ENCODE measurements at regions not wholly inside any gene's neighbourhood (a gene's known extent, or its start where the extent isn't known, plus 50 kb on each side); places are given as distances from the start of the nearest gene placed in this dataset.

DNA sequence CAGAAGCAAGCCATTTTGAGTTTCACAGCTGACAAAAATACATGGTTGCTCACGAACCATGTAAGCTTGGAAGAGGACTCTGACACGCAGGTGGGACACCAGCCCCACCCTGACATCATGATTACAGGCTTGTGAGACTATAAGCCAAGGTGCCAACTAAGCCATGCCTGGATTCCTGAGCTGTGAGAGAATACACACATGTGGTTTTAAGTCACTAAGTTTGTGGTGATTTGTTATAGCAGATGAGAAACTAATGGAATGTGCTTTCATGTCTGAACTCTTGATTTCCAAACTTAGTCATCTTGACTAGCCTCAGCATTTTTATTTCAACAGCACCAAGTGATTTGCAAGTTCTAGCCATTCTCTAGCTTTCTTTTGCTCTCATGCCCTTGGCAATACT lies 676.1 kb upstream of the CELF4 start:
- TF ChIP-seq, protein P1, sequence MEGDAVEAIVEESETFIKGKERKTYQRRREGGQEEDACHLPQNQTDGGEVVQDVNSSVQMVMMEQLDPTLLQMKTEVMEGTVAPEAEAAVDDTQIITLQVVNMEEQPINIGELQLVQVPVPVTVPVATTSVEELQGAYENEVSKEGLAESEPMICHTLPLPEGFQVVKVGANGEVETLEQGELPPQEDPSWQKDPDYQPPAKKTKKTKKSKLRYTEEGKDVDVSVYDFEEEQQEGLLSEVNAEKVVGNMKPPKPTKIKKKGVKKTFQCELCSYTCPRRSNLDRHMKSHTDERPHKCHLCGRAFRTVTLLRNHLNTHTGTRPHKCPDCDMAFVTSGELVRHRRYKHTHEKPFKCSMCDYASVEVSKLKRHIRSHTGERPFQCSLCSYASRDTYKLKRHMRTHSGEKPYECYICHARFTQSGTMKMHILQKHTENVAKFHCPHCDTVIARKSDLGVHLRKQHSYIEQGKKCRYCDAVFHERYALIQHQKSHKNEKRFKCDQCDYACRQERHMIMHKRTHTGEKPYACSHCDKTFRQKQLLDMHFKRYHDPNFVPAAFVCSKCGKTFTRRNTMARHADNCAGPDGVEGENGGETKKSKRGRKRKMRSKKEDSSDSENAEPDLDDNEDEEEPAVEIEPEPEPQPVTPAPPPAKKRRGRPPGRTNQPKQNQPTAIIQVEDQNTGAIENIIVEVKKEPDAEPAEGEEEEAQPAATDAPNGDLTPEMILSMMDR (IDR thresholded peaks at IDR 0.05), result no peak
- TF ChIP-seq EZH2 (IDR thresholded peaks at IDR 0.05) (no peak), EZH2phosphoT487 (IDR thresholded peaks at IDR 0.05) (no peak)
